ENCODE measurements at regions not wholly inside any gene's neighbourhood (a gene's known extent, or its start where the extent isn't known, plus 50 kb on each side); places are given as distances from the start of the nearest gene placed in this dataset.

DNA sequence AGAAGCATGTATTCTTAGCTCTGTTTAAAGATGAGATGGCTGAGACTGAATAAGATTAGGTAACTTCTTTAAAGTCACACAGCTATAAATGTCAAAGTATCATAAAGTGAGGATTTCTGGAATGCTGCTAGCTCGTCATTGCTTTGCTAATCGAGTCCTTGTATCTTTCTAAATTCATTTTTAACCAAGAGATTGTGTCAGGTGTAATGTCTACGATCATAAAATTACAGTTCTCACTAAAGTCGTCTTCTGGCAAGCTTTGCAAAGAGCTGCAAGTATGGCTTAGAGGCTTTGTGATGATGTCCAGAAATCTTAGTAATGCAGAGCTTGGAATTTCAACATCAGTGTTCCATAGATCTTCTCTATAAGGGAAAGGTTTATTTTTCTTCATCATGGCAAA lies 569.8 kb downstream of the LMO4 start:
- TF ChIP-seq EZH2 (IDR thresholded peaks at IDR 0.05; ENCODE audit: low read length, unreplicated experiment): no peak
- no peak for TF ChIP-seq EZH2phosphoT487 (IDR thresholded peaks at IDR 0.05; ENCODE audit: borderline replicate concordance, low read length)

Measured in PC-3 (cell line).